GM23248 (cell line): ENCODE measurements at regions not wholly inside any gene's neighbourhood (a gene's known extent, or its start where the extent isn't known, plus 50 kb on each side); places are given as distances from the start of the nearest gene placed in this dataset.

Experiments
- DNase-seq: peaks from one replicate; pipeline ENCODE4 v3.0.0-alpha.2; 2015
- H2AFZ ChIP-seq: fragments of 200-600 bp; sonication (generic); 2 replicates; pipeline ENCODE4 v1.6.1; 2016; ENCODE audit warnings: antibody characterized with exemption
- H3F3A ChIP-seq: fragments of 200-600 bp; sonication (generic); 2 replicates; pipeline ENCODE4 v1.6.1; 2016; ENCODE audit warnings: mild to moderate bottlenecking, antibody characterized with exemption, mixed run types; ENCODE audit not compliant: insufficient read depth
- H3K27ac ChIP-seq: fragments of 200-600 bp; sonication (generic); 2 replicates; pipeline ENCODE4 v1.5.1; 2016; ENCODE audit warnings: mild to moderate bottlenecking
- H3K27me3 ChIP-seq: fragments of 200-600 bp; sonication (generic); replicated peaks from 2 replicates; pipeline ENCODE4 v1.6.1; 2016; ENCODE audit warnings: mild to moderate bottlenecking; ENCODE audit not compliant: insufficient read depth
- H3K36me3 ChIP-seq: fragments of 200-600 bp; sonication (generic); 2 replicates; pipeline ENCODE4 v1.6.1; 2016; ENCODE audit warnings: low read depth, mild to moderate bottlenecking
- H3K4me1 ChIP-seq: fragments of 200-600 bp; sonication (generic); 2 replicates; pipeline ENCODE4 v1.6.1; 2016; ENCODE audit warnings: mild to moderate bottlenecking; ENCODE audit not compliant: insufficient read depth
- H3K4me2 ChIP-seq: fragments of 200-600 bp; sonication (generic); one replicate; pipeline ENCODE4 v1.6.1; 2016; ENCODE audit warnings: mild to moderate bottlenecking; ENCODE audit not compliant: unreplicated experiment
- H3K4me3 ChIP-seq: fragments of 200-600 bp; sonication (generic); 2 replicates; pipeline ENCODE4 v1.5.1; 2016; ENCODE audit warnings: mild to moderate bottlenecking
- H3K79me2 ChIP-seq: fragments of 200-600 bp; sonication (generic); 2 replicates; pipeline ENCODE4 v1.6.1; 2016; ENCODE audit warnings: mild to moderate bottlenecking; ENCODE audit not compliant: insufficient read depth
- H3K9ac ChIP-seq: fragments of 200-600 bp; sonication (generic); 2 replicates; pipeline ENCODE4 v1.6.1; 2016; ENCODE audit warnings: mild to moderate bottlenecking
- H3K9me2 ChIP-seq: fragments of 200-600 bp; sonication (generic); 2 replicates; pipeline ENCODE4 v1.6.1; 2016; ENCODE audit warnings: mixed run types, mild to moderate bottlenecking, moderate library complexity; ENCODE audit not compliant: insufficient read depth
- H3K9me3 ChIP-seq: fragments of 200-600 bp; sonication (generic); one replicate; pipeline ENCODE4 v1.6.1; 2017; ENCODE audit warnings: low read depth
- H4K20me1 ChIP-seq: fragments of 200-600 bp; sonication (generic); 2 replicates; pipeline ENCODE4 v1.6.0; 2016; ENCODE audit not compliant: insufficient read depth
- EZH2 ChIP-seq: fragments of 200-600 bp; sonication (generic); IDR thresholded peaks from 2 replicates; pipeline ENCODE4 v1.6.1; 2018; ENCODE audit warnings: antibody characterized with exemption, mild to moderate bottlenecking; ENCODE audit not compliant: insufficient read depth, poor library complexity, severe bottlenecking
- EZH2phosphoT487 ChIP-seq: fragments of 200-600 bp; sonication (generic); IDR thresholded peaks from 2 replicates; pipeline ENCODE4 v1.6.1; 2018; ENCODE audit warnings: antibody characterized with exemption, moderate library complexity, mild to moderate bottlenecking, low read depth; ENCODE audit not compliant: insufficient read depth
- WGBS, 2 experiments: methylation state at CpG; one replicate each; pipeline ENCODE4 v1.1.6; 2015 to 2017; ENCODE audit warnings: low lambda C conversion rate in 2 of 2, low coverage in 1 of 2; ENCODE audit errors: missing lambda C conversion rate in 2 of 2; 5-methylcytosine and 5-hydroxymethylcytosine counted together
- in situ Hi-C: fragments of 300-500 bp; cut with MboI; formaldehyde crosslinking; loops from 2 replicates; pipeline ENCODE4 v1.15.0; 2020

GRCh38 chr14:86790408-86791364 is 1202.3 kb downstream of the GALC start:
- Histone ChIP-seq H2AFZ (no peak overlapping the region), H3K9ac (no peak overlapping the region), H3K27me3 (no peaks in the 10 kb centered on the region), H3K79me2 (no peaks in the 10 kb centered on the region), H3K9me3 (no peaks in the 10 kb centered on the region), H4K20me1 (no peaks in the 10 kb centered on the region), H3K27ac (no peak overlapping the region), H3F3A (no peaks in the 10 kb centered on the region), H3K4me2 (no peak overlapping the region), H3K4me3 (no peak overlapping the region), H3K9me2 (no peaks in the 10 kb centered on the region), H3K4me1 (no peaks in the 10 kb centered on the region), H3K36me3 (no peaks in the 10 kb centered on the region)
- DNase-seq, result no peak
- in situ Hi-C loops, result no loop called here
- TF ChIP-seq EZH2phosphoT487 (no peak), EZH2 (no peak)
- WGBS, 2 experiments, result 32 to 35% methylated on average over 5 of the region's 5 CpGs

- no peaks in the 10 kb centered on the region for H3K79me2 ChIP-seq
- no peaks in the 10 kb centered on the region for H3K9me3 ChIP-seq
- H3K36me3 ChIP-seq, result no peaks in the 10 kb centered on the region
- H3K27me3 ChIP-seq, result no peaks in the 10 kb centered on the region
- H3F3A ChIP-seq, result no peaks in the 10 kb centered on the region
- DNase-seq, result no peak
- H3K4me1 ChIP-seq, result no peaks in the 10 kb centered on the region
- H4K20me1 ChIP-seq, result no peaks in the 10 kb centered on the region
- no peaks in the 10 kb centered on the region for H3K9me2 ChIP-seq
- in situ Hi-C loops, result no loop called here
- H3K27ac ChIP-seq, result no peak overlapping the region
- H3K9ac ChIP-seq, result no peak overlapping the region
- TF ChIP-seq EZH2, result no peak
- no peak for TF ChIP-seq EZH2phosphoT487
- no peak overlapping the region for H2AFZ ChIP-seq
- no peak overlapping the region for H3K4me2 ChIP-seq
- WGBS, 2 experiments, result 6% methylated on average over 1 of the region's 1 CpG
- H3K4me3 ChIP-seq, result no peak overlapping the region
Measured at GRCh38 chr14:86788224-86788623, 1204.8 kb downstream of the GALC start.

GRCh38 chr14:86787717-86788116 is 1205.3 kb downstream of the GALC start:
- TF ChIP-seq EZH2 (no peak), EZH2phosphoT487 (no peak)
- Histone ChIP-seq H2AFZ (no peak overlapping the region), H3K9me3 (no peaks in the 10 kb centered on the region), H3K4me1 (no peaks in the 10 kb centered on the region), H3K9me2 (no peaks in the 10 kb centered on the region), H3F3A (no peaks in the 10 kb centered on the region), H3K4me2 (no peak overlapping the region), H3K27ac (no peak overlapping the region), H3K4me3 (no peak overlapping the region), H3K27me3 (no peaks in the 10 kb centered on the region), H3K9ac (no peak overlapping the region), H3K79me2 (no peaks in the 10 kb centered on the region), H3K36me3 (no peaks in the 10 kb centered on the region), H4K20me1 (no peaks in the 10 kb centered on the region)
- in situ Hi-C loops, result no loop called here
- DNase-seq, result no peak
- WGBS, 2 experiments, result 26% methylated on average over 3 of the region's 3 CpGs

- Histone ChIP-seq H3K27me3 (no peaks in the 10 kb centered on the region), H3K4me1 (no peaks in the 10 kb centered on the region), H3F3A (no peaks in the 10 kb centered on the region), H3K9me3 (no peaks in the 10 kb centered on the region), H4K20me1 (no peaks in the 10 kb centered on the region), H3K4me3 (no peak overlapping the region), H3K4me2 (no peak overlapping the region), H3K36me3 (no peaks in the 10 kb centered on the region), H3K9me2 (no peaks in the 10 kb centered on the region), H3K27ac (no peak overlapping the region), H3K9ac (no peak overlapping the region), H2AFZ (no peak overlapping the region), H3K79me2 (no peaks in the 10 kb centered on the region)
- DNase-seq, result no peak
- 64 to 69% methylated on average over 6 of the region's 6 CpGs for WGBS, 2 experiments
- no peak for TF ChIP-seq EZH2phosphoT487
- TF ChIP-seq EZH2, result no peak
- in situ Hi-C loops, result no loop called here
Measured at GRCh38 chr14:86782092-86782580, 1210.8 kb downstream of the GALC start.
